Uterus (tissue), 2 donors: ENCODE measurements at regions not wholly inside any gene's neighbourhood (a gene's known extent, or its start where the extent isn't known, plus 50 kb on each side); places are given as distances from the start of the nearest gene placed in this dataset.

Source experiments
- POLR2A ChIP-seq, 2 donors: fragments of 450-650 bp; IDR thresholded peaks; one replicate each; pipeline ENCODE4 v1.6.1; 2016; ENCODE audit warnings: antibody characterized with exemption in 2 of 2, mild to moderate bottlenecking in 1 of 2, moderate library complexity in 1 of 2
- TF ChIP-seq, protein P1 (sequence below), 4 experiments: fragments of 200-600 bp in 2 of 4; fragments of 450-650 bp in 2 of 4; sonication (generic) in 2 of 4; IDR thresholded peaks; one replicate each; pipeline ENCODE4 v1.5.1; 2016 to 2019; ENCODE audit warnings: antibody characterized with exemption in 4 of 4, mild to moderate bottlenecking in 2 of 4, moderate library complexity in 1 of 4

DNA sequence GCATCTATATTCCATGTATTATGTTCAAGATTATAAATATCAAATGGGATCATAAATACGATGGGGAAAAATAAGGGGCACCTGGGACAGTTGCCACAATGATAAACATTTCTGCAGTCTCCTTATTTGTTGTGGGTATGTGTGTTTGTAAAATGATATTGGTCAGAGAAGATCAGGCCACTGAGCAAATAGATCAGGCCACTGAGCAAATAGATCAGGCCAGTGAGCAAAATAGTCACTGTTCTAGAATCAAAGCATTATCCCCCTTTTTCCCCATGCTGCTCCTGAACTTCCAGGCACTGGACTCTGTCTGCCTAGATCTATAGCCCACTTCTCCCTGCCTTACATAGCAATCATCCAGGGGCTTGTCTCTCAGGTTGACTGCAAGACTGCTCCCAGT, 599.8 kb upstream of the USP24 start:
- TF ChIP-seq, protein P1, sequence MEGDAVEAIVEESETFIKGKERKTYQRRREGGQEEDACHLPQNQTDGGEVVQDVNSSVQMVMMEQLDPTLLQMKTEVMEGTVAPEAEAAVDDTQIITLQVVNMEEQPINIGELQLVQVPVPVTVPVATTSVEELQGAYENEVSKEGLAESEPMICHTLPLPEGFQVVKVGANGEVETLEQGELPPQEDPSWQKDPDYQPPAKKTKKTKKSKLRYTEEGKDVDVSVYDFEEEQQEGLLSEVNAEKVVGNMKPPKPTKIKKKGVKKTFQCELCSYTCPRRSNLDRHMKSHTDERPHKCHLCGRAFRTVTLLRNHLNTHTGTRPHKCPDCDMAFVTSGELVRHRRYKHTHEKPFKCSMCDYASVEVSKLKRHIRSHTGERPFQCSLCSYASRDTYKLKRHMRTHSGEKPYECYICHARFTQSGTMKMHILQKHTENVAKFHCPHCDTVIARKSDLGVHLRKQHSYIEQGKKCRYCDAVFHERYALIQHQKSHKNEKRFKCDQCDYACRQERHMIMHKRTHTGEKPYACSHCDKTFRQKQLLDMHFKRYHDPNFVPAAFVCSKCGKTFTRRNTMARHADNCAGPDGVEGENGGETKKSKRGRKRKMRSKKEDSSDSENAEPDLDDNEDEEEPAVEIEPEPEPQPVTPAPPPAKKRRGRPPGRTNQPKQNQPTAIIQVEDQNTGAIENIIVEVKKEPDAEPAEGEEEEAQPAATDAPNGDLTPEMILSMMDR (IDR thresholded peaks at IDR 0.05), result no peak
- TF ChIP-seq POLR2A (IDR thresholded peaks at IDR 0.05), result no peak
